Suprapubic skin (tissue), 3 donors: ENCODE measurements at regions not wholly inside any gene's neighbourhood (a gene's known extent, or its start where the extent isn't known, plus 50 kb on each side); places are given as distances from the start of the nearest gene placed in this dataset.

Source experiments
- POLR2AphosphoS5 ChIP-seq, 3 donors: sonication (generic); formaldehyde crosslinking; IDR thresholded peaks; one replicate each; pipeline ENCODE4 v1.6.1; 2017; ENCODE audit warnings: antibody characterized with exemption in 3 of 3
- TF ChIP-seq, protein P1 (sequence below), 2 donors: fragments of 200-600 bp in 1 of 2; fragments of 450-650 bp in 1 of 2; sonication (generic) in 1 of 2; IDR thresholded peaks; one replicate each; pipeline ENCODE4 v1.5.1; 2016 to 2019; ENCODE audit warnings: antibody characterized with exemption in 2 of 2, mild to moderate bottlenecking in 1 of 2, moderate library complexity in 1 of 2

DNA sequence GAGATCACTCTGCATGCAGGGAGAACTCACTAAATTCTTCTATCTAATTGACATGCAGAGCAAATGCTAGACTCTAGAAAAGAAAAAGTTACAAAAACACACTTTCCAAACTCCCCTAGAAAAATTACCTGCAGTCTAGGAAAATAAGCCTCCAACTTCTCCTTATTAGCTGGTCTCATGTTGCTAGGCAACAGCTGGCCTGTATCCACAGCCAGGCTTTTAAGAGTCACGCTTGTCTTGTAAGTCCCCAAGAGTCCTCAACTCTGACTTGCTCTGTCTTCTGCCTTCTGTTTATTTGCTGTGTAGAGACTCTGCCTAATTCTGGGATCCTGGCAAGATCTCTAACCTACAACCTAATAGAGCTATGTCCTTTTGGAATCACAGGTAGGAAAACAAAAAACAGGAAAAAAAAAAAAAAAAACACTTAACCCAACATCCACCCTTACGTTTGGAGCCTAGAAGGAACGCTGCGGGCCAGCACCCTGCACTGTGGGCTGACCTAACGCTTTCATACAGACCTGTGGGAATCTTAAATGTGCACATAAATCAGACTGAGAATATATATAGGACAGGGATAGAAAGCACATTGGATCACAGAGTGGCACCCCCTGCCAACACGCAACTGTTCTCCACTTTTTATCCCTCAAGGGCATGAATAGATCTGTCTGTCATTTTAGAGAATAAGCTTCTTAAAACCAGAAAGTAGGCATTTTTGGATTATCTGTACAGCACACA lies 117.0 kb upstream of the PTPRZ1 start:
- TF ChIP-seq, protein P1, sequence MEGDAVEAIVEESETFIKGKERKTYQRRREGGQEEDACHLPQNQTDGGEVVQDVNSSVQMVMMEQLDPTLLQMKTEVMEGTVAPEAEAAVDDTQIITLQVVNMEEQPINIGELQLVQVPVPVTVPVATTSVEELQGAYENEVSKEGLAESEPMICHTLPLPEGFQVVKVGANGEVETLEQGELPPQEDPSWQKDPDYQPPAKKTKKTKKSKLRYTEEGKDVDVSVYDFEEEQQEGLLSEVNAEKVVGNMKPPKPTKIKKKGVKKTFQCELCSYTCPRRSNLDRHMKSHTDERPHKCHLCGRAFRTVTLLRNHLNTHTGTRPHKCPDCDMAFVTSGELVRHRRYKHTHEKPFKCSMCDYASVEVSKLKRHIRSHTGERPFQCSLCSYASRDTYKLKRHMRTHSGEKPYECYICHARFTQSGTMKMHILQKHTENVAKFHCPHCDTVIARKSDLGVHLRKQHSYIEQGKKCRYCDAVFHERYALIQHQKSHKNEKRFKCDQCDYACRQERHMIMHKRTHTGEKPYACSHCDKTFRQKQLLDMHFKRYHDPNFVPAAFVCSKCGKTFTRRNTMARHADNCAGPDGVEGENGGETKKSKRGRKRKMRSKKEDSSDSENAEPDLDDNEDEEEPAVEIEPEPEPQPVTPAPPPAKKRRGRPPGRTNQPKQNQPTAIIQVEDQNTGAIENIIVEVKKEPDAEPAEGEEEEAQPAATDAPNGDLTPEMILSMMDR (IDR thresholded peaks at IDR 0.05): no peak
- TF ChIP-seq POLR2AphosphoS5 (IDR thresholded peaks at IDR 0.05): no peak
